OCI-LY1 (cell line): ENCODE measurements at regions not wholly inside any gene's neighbourhood (a gene's known extent, or its start where the extent isn't known, plus 50 kb on each side); places are given as distances from the start of the nearest gene placed in this dataset.

Experiments used
- H2AFZ ChIP-seq: fragments of 200-600 bp; sonication (generic), shearing (Covaris generic); 2 replicates; pipeline ENCODE4 v1.6.0; 2014; ENCODE audit warnings: antibody characterized with exemption, mild to moderate bottlenecking, low read length
- H3F3A ChIP-seq: fragments of 200-600 bp; sonication (generic), shearing (Covaris generic); 2 replicates; pipeline ENCODE4 v1.6.0; 2014; ENCODE audit warnings: mild to moderate bottlenecking, antibody characterized with exemption, low read length, moderate library complexity; ENCODE audit not compliant: insufficient read depth
- H3K27ac ChIP-seq: fragments of 200-600 bp; sonication (generic); 2 replicates; pipeline ENCODE4 v1.5.1; 2014; ENCODE audit warnings: low read length, mixed run types, mild to moderate bottlenecking, low read depth; ENCODE audit not compliant: poor library complexity, severe bottlenecking
- H3K27me3 ChIP-seq: fragments of 200-600 bp; sonication (generic); 2 replicates; pipeline ENCODE4 v1.6.0; 2014; ENCODE audit warnings: antibody characterized with exemption, mild to moderate bottlenecking, low read length, moderate library complexity; ENCODE audit not compliant: insufficient read depth
- H3K36me3 ChIP-seq: fragments of 200-600 bp; sonication (generic); 2 replicates; pipeline ENCODE4 v1.6.1; 2014; ENCODE audit warnings: mild to moderate bottlenecking, antibody characterized with exemption, low read length, moderate library complexity, mixed read lengths; ENCODE audit not compliant: insufficient read depth
- H3K4me1 ChIP-seq: fragments of 200-600 bp; sonication (generic); 2 replicates; pipeline ENCODE4 v1.5.1; 2014; ENCODE audit warnings: mild to moderate bottlenecking, low read length, moderate library complexity; ENCODE audit not compliant: insufficient read depth, severe bottlenecking
- H3K4me2 ChIP-seq: fragments of 200-600 bp; sonication (generic), shearing (Covaris generic); 2 replicates; pipeline ENCODE4 v1.6.1; 2014; ENCODE audit warnings: low read length
- H3K4me3 ChIP-seq: fragments of 200-600 bp; sonication (generic); 2 replicates; pipeline ENCODE4 v1.5.1; 2014; ENCODE audit warnings: low read length, low read depth, mild to moderate bottlenecking, mixed read lengths; ENCODE audit not compliant: poor library complexity, severe bottlenecking
- H3K79me2 ChIP-seq: fragments of 200-600 bp; shearing (Covaris generic); 2 replicates; pipeline ENCODE4 v1.6.1; 2016; ENCODE audit warnings: mixed run types, low read length, mixed read lengths; ENCODE audit not compliant: insufficient read depth
- H3K9ac ChIP-seq: fragments of 200-600 bp; sonication (generic), shearing (Covaris generic); 2 replicates; pipeline ENCODE4 v1.6.1; 2014; ENCODE audit warnings: mild to moderate bottlenecking, low read length, mixed read lengths
- H3K9me2 ChIP-seq: fragments of 200-600 bp; sonication (generic), shearing (Covaris generic); 2 replicates; pipeline ENCODE4 v1.6.1; 2014; ENCODE audit warnings: low read depth, mild to moderate bottlenecking, low read length, mixed read lengths
- H3K9me3 ChIP-seq: fragments of 200-600 bp; shearing (Covaris generic); 2 replicates; pipeline ENCODE4 v1.6.1; 2014; ENCODE audit warnings: low read length, mixed read lengths
- H4K20me1 ChIP-seq: fragments of 200-600 bp; sonication (generic), shearing (Covaris generic); 2 replicates; pipeline ENCODE4 v1.6.0; 2016; ENCODE audit warnings: mild to moderate bottlenecking, low read length; ENCODE audit not compliant: insufficient read depth
- EZH2 ChIP-seq: fragments of 200-600 bp; sonication (generic), shearing (Covaris generic); IDR thresholded peaks from 2 replicates; pipeline ENCODE4 v1.8.0; 2017; ENCODE audit warnings: borderline replicate concordance, mixed run types, mild to moderate bottlenecking, antibody characterized with exemption, low read length, moderate library complexity, mixed read lengths
- TF ChIP-seq, protein P1 (sequence below): fragments of 200-600 bp; sonication (generic), shearing (Covaris generic); IDR thresholded peaks from 2 replicates; pipeline ENCODE4 v1.5.1; 2017; ENCODE audit warnings: mild to moderate bottlenecking, antibody characterized with exemption, low read length, moderate library complexity, mixed read lengths

DNA sequence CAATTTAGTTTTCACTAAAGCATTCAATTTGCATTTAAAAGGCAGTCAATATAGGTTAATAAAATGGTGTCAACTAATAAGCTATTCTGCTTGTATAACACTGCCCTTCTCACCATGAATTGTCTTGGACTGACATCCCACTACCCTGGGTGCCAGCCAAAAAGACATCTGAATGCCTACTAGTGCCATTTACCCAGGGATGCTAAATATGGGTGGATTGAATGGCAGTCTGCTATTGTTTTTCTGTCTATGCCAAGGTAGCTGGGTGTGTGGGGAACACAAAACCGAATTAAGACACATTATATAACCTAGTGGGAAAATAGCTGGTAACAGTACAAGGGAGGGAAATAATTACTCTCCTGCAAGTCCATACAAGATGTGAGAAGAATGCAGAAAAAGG, 240.0 kb upstream of the CFAP20DC start:
- TF ChIP-seq, protein P1, sequence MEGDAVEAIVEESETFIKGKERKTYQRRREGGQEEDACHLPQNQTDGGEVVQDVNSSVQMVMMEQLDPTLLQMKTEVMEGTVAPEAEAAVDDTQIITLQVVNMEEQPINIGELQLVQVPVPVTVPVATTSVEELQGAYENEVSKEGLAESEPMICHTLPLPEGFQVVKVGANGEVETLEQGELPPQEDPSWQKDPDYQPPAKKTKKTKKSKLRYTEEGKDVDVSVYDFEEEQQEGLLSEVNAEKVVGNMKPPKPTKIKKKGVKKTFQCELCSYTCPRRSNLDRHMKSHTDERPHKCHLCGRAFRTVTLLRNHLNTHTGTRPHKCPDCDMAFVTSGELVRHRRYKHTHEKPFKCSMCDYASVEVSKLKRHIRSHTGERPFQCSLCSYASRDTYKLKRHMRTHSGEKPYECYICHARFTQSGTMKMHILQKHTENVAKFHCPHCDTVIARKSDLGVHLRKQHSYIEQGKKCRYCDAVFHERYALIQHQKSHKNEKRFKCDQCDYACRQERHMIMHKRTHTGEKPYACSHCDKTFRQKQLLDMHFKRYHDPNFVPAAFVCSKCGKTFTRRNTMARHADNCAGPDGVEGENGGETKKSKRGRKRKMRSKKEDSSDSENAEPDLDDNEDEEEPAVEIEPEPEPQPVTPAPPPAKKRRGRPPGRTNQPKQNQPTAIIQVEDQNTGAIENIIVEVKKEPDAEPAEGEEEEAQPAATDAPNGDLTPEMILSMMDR: no peak
- TF ChIP-seq EZH2: no peak
- H3K9ac ChIP-seq: no peak overlapping the region
- no peak overlapping the region for H3K4me3 ChIP-seq
- H2AFZ ChIP-seq: no peak overlapping the region
- no peaks in the 10 kb centered on the region for H3K9me2 ChIP-seq
- H3K4me1 ChIP-seq: no peaks in the 10 kb centered on the region
- no peaks in the 10 kb centered on the region; the same call in 1 of the 2 replicates for H3K9me3 ChIP-seq
- H4K20me1 ChIP-seq: no peaks in the 10 kb centered on the region
- no peak overlapping the region for H3K4me2 ChIP-seq
- H3K79me2 ChIP-seq: no peaks in the 10 kb centered on the region
- H3K27me3 ChIP-seq: no peaks in the 10 kb centered on the region
- H3F3A ChIP-seq: no peaks in the 10 kb centered on the region
- no peaks in the 10 kb centered on the region for H3K36me3 ChIP-seq
- H3K27ac ChIP-seq: no peak overlapping the region

DNA sequence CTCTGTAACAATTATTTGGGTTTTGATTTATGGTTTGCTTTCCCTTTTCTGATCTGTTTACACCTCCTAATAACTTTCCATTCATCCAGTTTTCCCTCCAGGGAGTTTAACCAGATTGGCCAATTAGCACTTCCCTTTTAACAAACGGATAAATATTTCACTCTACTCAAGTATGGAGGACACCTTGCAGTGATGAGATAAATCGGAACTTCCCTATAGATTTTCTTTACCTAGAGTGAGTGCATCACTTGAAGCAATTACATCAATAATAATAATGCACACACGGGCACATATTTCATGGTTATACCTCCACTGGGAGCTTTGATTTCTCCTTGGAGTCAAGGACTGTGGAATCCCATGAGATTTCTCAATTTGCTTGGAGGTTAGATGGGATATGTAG, 239.1 kb upstream of the CFAP20DC start:
- Histone ChIP-seq H3K9ac (no peak overlapping the region), H2AFZ (no peak overlapping the region), H3K27me3 (no peaks in the 10 kb centered on the region), H3K4me2 (no peak overlapping the region), H3K4me1 (no peaks in the 10 kb centered on the region), H3F3A (no peaks in the 10 kb centered on the region), H3K27ac (no peak overlapping the region), H3K9me2 (no peaks in the 10 kb centered on the region), H3K79me2 (no peaks in the 10 kb centered on the region), H3K4me3 (no peak overlapping the region), H3K9me3 (no peaks in the 10 kb centered on the region; the same call in 1 of the 2 replicates), H4K20me1 (no peaks in the 10 kb centered on the region), H3K36me3 (no peaks in the 10 kb centered on the region)
- TF ChIP-seq EZH2: no peak
- TF ChIP-seq, protein P1: no peak

DNA sequence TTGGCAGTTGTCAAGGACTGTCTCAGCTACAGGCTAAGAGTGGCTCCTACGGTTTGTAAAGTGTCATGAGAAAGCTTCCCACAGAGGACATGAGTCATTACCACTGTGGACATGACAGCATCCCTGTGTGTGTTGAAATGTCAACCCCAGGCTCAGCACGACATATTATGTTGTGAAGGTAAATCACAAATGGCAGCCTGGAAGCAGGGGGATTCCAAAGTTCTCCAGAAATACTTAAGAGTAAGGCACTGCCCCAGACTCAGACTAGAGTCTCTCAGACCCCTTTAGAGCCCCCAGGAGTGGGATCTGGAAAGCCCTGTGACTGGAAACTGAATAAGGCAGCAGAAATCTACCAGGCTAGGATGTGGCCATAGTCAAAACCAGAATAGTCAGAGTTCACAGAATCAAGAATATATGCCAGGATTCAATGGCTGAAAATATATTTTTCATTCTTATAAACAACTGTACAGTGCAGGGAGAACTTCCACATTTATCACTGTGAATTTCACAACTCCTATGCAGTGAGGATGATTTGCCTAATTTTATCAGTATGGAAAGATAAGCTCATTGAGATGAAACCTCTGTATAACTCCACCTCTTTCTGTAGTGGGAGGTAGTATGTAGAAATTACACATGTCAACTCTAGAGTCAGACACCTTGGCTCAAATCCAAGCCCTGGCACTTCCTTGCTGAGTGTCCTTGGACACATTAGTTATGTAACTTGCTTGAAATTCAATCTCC, 237.1 kb upstream of the CFAP20DC start:
- TF ChIP-seq, protein P1: no peak
- TF ChIP-seq EZH2: no peak
- Histone ChIP-seq H4K20me1 (no peaks in the 10 kb centered on the region), H3K9me2 (no peaks in the 10 kb centered on the region), H2AFZ (no peak overlapping the region), H3K9me3 (no peaks in the 10 kb centered on the region), H3K27me3 (no peaks in the 10 kb centered on the region), H3K4me3 (no peak overlapping the region), H3F3A (no peaks in the 10 kb centered on the region), H3K4me1 (no peaks in the 10 kb centered on the region), H3K4me2 (no peak overlapping the region), H3K79me2 (no peaks in the 10 kb centered on the region), H3K9ac (no peak overlapping the region), H3K36me3 (no peaks in the 10 kb centered on the region), H3K27ac (no peak overlapping the region)
